Parathyroid adenoma (tissue), 2 donors: ENCODE measurements at regions not wholly inside any gene's neighbourhood (a gene's known extent, or its start where the extent isn't known, plus 50 kb on each side); places are given as distances from the start of the nearest gene placed in this dataset.

Experiments used
- H2AFZ ChIP-seq: fragments of 300-600 bp; sonication (generic); one replicate; pipeline ENCODE4 v1.7.0; 2017; ENCODE audit warnings: antibody characterized with exemption, mild to moderate bottlenecking
- H3K27ac ChIP-seq: fragments of 300-600 bp; sonication (generic); one replicate; pipeline ENCODE4 v1.7.0; 2017
- H3K27me3 ChIP-seq: fragments of 300-600 bp; sonication (generic); one replicate; pipeline ENCODE4 v1.7.0; 2017; ENCODE audit warnings: low read length; ENCODE audit not compliant: control insufficient read depth, insufficient read depth
- H3K36me3 ChIP-seq: fragments of 300-600 bp; sonication (generic); one replicate; pipeline ENCODE4 v1.7.0; 2017; ENCODE audit warnings: low read length; ENCODE audit not compliant: control insufficient read depth, insufficient read depth
- H3K4me1 ChIP-seq: fragments of 300-600 bp; sonication (generic); one replicate; pipeline ENCODE4 v1.7.0; 2017; ENCODE audit warnings: control low read depth
- H3K4me2 ChIP-seq: fragments of 300-600 bp; sonication (generic); one replicate; pipeline ENCODE4 v1.7.0; 2017; ENCODE audit warnings: low read length
- H3K4me3 ChIP-seq: fragments of 300-600 bp; sonication (generic); one replicate; pipeline ENCODE4 v1.7.0; 2017; ENCODE audit warnings: low read depth, low read length
- H3K79me2 ChIP-seq: fragments of 300-600 bp; sonication (generic); one replicate; pipeline ENCODE4 v1.7.0; 2017; ENCODE audit warnings: control low read depth
- H3K9ac ChIP-seq: fragments of 300-600 bp; sonication (generic); one replicate; pipeline ENCODE4 v1.7.0; 2017; ENCODE audit warnings: mild to moderate bottlenecking
- H3K9me3 ChIP-seq: fragments of 300-600 bp; sonication (generic); one replicate; pipeline ENCODE4 v1.7.0; 2017; ENCODE audit warnings: low read length; ENCODE audit not compliant: control insufficient read depth
- TF ChIP-seq, protein P1 (sequence below): fragments of 300-600 bp; sonication (generic); IDR thresholded peaks from one replicate; pipeline ENCODE4 v1.7.0; 2017; ENCODE audit warnings: antibody characterized with exemption, mild to moderate bottlenecking
- donor health status: primary hyperparathyroidism.

DNA sequence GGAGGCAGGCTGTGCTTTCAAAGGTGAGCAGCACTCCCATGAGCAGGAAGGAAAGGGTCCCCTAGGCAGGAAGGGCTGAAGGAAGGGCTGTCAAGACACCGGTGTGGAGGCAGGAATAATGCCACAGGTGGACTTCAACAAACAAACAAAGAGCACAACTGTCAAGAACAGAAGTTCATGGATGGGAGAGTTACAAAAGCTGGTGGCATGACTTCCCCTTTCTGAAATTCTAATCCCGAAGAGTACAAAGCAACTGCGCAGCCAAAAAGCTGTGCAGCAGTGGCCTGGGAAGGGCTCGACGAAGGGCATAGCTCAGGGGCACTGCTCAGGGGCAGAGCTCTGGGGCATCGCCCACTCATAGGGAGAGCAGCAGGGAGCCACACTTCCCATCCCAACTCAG lies 582.3 kb upstream of the DIPK2B start:
- no peak overlapping the region for H3K27ac ChIP-seq

DNA sequence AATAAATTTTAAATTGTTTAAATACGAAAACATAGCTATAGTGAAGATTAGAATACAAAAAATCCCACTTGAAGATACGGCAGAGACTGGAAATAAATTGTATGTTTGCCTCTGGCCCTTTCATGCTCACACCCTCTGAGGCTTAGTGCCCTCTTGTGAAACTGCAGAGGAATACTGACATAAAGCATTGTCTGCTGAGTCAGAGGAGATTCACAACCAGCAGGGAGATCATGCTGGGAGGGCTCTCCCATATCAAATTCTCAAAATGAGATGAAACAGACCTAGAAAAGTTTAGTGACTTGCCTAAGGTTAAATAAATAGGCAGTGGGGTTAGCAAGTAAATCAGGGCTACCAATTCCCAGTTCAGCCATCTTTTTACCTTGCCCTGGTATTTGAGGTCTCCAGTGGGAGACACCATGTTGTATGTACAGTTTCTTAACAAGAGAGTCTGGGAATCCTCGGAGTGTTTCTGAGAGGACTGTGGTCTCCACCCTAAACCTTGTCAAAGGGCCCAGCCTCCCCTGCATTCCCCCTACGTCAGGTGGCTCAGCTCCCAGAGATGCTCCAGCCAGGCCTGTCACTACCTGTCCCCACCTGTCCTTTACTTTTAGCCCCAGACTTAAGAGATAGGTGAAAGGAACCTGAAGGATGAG lies 581.4 kb upstream of the DIPK2B start:
- Histone ChIP-seq H3K27me3 (no peaks in the 10 kb centered on the region), H3K36me3 (no peaks in the 10 kb centered on the region), H3K4me2 (no peak overlapping the region), H3K9me3 (no peaks in the 10 kb centered on the region), H3K27ac (no peak overlapping the region), H3K4me3 (no peak overlapping the region), H2AFZ (no peak overlapping the region), H3K4me1 (peaks cover 6% of the 10 kb centered on the region), H3K9ac (no peak overlapping the region), H3K79me2 (no peaks in the 10 kb centered on the region)
- TF ChIP-seq, protein P1, sequence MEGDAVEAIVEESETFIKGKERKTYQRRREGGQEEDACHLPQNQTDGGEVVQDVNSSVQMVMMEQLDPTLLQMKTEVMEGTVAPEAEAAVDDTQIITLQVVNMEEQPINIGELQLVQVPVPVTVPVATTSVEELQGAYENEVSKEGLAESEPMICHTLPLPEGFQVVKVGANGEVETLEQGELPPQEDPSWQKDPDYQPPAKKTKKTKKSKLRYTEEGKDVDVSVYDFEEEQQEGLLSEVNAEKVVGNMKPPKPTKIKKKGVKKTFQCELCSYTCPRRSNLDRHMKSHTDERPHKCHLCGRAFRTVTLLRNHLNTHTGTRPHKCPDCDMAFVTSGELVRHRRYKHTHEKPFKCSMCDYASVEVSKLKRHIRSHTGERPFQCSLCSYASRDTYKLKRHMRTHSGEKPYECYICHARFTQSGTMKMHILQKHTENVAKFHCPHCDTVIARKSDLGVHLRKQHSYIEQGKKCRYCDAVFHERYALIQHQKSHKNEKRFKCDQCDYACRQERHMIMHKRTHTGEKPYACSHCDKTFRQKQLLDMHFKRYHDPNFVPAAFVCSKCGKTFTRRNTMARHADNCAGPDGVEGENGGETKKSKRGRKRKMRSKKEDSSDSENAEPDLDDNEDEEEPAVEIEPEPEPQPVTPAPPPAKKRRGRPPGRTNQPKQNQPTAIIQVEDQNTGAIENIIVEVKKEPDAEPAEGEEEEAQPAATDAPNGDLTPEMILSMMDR: no peak

More for the DNA sequence above, 582.3 kb upstream of the DIPK2B start:
- no peak overlapping the region for H3K4me2 ChIP-seq
- H2AFZ ChIP-seq: no peak overlapping the region
- H3K79me2 ChIP-seq: no peaks in the 10 kb centered on the region
- H3K27me3 ChIP-seq: no peaks in the 10 kb centered on the region
- no peaks in the 10 kb centered on the region for H3K9me3 ChIP-seq
- peaks cover 6% of the 10 kb centered on the region for H3K4me1 ChIP-seq
- no peak overlapping the region for H3K4me3 ChIP-seq
- H3K9ac ChIP-seq: no peak overlapping the region
- TF ChIP-seq, protein P1: no peak
- H3K36me3 ChIP-seq: no peaks in the 10 kb centered on the region

DNA sequence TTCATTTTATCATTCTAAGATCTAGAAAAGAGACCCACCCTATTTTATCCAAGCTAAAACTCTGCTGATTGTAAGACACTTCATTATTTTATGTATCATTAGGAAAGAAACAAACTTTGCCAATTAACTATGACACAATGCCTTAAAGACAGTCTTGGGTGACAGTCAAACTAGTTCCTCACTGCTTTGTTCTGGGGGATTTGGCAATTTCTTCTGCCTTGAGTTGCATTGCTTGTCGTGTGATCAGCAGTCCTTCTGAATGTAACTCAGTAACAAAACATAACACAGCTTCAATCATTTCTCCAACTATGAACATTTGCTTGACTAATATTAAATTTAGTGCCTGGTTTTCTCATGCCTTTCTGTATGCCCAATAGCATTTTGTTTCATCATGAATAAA lies 577.9 kb upstream of the DIPK2B start:
- Histone ChIP-seq H3K79me2 (no peaks in the 10 kb centered on the region), H3K36me3 (no peaks in the 10 kb centered on the region), H3K27ac (no peak overlapping the region), H3K4me2 (no peak overlapping the region), H3K4me3 (no peak overlapping the region), H3K27me3 (no peaks in the 10 kb centered on the region), H3K4me1 (peaks cover 6% of the 10 kb centered on the region), H2AFZ (no peak overlapping the region), H3K9me3 (no peaks in the 10 kb centered on the region), H3K9ac (no peak overlapping the region)
- TF ChIP-seq, protein P1: no peak

DNA sequence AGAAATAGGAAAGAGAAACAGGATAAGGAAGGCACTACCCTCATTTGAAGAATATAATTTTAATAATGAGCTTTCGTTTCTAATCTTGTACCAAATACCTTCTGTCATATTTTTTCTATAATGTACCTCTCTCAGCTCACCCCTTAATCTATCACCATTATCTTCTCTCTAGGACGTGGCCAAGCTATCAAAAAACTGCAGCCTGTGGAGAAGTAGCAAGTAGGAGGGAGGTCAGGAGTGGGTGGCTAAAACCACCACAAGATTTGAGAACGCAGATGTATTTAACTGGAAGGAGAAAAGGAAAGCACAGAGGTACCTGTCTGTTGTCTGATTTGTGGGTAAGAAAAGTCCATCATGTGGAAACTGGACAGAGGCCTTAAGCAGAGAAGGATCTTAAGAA lies 576.7 kb upstream of the DIPK2B start:
- Histone ChIP-seq H3K36me3 (no peaks in the 10 kb centered on the region), H3K27ac (no peak overlapping the region), H3K9me3 (no peaks in the 10 kb centered on the region), H3K79me2 (no peaks in the 10 kb centered on the region), H3K9ac (no peak overlapping the region), H3K4me2 (no peak overlapping the region), H3K4me1 (peaks cover 6% of the 10 kb centered on the region), H3K27me3 (no peaks in the 10 kb centered on the region), H2AFZ (no peak overlapping the region), H3K4me3 (no peak overlapping the region)
- TF ChIP-seq, protein P1: no peak

DNA sequence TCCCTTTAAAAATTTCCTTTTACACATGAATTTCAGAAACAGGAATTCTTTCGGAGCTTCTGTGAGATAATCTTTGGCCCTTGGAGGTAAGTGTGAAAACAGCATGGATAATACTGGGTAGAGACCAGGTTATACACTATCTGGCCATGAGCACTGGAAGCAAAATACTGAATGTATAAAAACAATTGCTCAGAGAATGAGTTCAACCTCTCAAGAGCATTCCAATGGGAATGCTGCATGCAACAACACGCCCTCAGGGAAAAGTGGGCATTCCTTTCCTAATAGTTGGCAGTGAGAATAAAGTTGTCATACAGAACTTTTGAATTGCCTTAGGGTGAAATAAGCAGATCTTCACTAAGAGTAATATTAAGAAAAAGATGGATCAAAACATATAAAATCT lies 574.8 kb upstream of the DIPK2B start:
- H3K4me2 ChIP-seq: no peak overlapping the region
- no peaks in the 10 kb centered on the region for H3K27me3 ChIP-seq
- H3K4me3 ChIP-seq: no peak overlapping the region
- H3K27ac ChIP-seq: no peak overlapping the region
- no peaks in the 10 kb centered on the region for H3K36me3 ChIP-seq
- H2AFZ ChIP-seq: no peak overlapping the region
- peaks cover 6% of the 10 kb centered on the region for H3K4me1 ChIP-seq
- H3K9ac ChIP-seq: no peak overlapping the region
- TF ChIP-seq, protein P1: no peak
- H3K79me2 ChIP-seq: no peaks in the 10 kb centered on the region
- H3K9me3 ChIP-seq: no peaks in the 10 kb centered on the region
